Spleen (tissue), 7 donors: ENCODE measurements at regions not wholly inside any gene's neighbourhood (a gene's known extent, or its start where the extent isn't known, plus 50 kb on each side); places are given as distances from the start of the nearest gene placed in this dataset.

Experiments
- CTCF ChIP-seq, 11 experiments: fragments of 200-600 bp in 7 of 11; fragments of 450-650 bp in 4 of 11; sonication (generic) in 4 of 11; IDR thresholded peaks in 8 of 11; conservative IDR thresholded peaks in 3 of 11; 1 replicate in 7 of 11; 2 replicates in 4 of 11; pipeline versions ENCODE4 v1.4.0 to v1.8.0; 2016 to 2021; ENCODE audit warnings: antibody characterized with exemption in 11 of 11, inconsistent platforms in 4 of 11, mild to moderate bottlenecking in 1 of 11
- POLR2A ChIP-seq, 3 donors: fragments of 450-650 bp; IDR thresholded peaks; one replicate each; pipeline ENCODE4 v1.5.1; 2017; ENCODE audit warnings: antibody characterized with exemption in 3 of 3, mild to moderate bottlenecking in 1 of 3
- POLR2AphosphoS5 ChIP-seq, 3 donors: sonication (generic); formaldehyde crosslinking; IDR thresholded peaks; one replicate each; pipeline ENCODE4 v1.5.1; 2017; ENCODE audit warnings: antibody characterized with exemption in 3 of 3
- donor health status: DM: no; HTN: no; CAD: no; lungs with moderate emphysema.
- donor health status: DM: no; HTN: no; CAD: no.
- donor health status: DM: no; HTN: no; CAD: no.

DNA sequence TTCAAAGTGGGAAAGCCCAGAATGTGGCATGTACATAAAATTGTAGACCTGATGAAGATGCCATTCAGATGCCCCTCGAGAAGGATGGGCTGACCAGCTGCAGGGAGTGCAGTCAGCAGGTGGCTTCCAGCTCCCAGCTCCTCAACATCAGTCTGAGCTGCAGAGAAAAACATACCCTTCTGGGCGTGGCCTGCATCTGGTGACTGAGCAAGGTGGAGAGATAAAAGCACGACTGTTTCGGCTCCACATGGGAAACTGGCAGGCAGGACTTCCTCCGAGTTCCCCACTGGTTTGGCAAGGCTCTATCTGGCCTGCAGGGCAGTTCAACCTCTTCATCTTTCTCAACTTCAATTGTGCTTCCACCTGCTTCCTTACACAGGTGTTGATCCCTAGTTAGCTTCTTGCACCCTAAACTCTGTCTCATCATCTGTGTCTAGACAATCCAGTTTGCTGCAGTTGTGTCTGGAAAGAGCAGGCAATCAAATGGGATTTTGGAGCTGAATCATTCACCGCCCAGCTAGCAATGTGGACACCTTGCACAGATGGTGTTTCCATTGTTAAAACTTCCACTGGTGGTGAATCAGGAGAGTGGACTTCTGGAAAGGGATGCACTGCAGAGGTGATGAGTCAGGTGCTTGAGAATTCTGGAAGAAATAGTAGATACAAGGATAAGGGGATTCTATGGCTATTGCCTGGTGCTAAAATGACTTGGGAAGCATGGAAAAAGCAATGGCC, 56.8 kb downstream of the POLR1D start:
- TF ChIP-seq POLR2A (IDR thresholded peaks at IDR 0.05) = no peak
- no peak for TF ChIP-seq CTCF (IDR thresholded peaks at IDR 0.05 in 8 of 11, conservative IDR thresholded peaks at IDR 0.05 in 3 of 11)
- no peak for TF ChIP-seq POLR2AphosphoS5 (IDR thresholded peaks at IDR 0.05)
